ENCODE measurements at regions not wholly inside any gene's neighbourhood (a gene's known extent, or its start where the extent isn't known, plus 50 kb on each side); places are given as distances from the start of the nearest gene placed in this dataset.

GRCh38 chr12:86627001-86627400, 370.8 kb upstream of the MGAT4C start:
- Mint-ChIP-seq H3K27ac (no peak overlapping the region), H3K4me1 (ENCODE audit: low read depth) (no peaks in the 10 kb centered on the region), H3K9me3 (peaks cover 15% of the 10 kb centered on the region), H3K36me3 (ENCODE audit: low read depth) (no peaks in the 10 kb centered on the region), H3K4me3 (no peak overlapping the region), H3K27me3 (no peaks in the 10 kb centered on the region)
- Histone ChIP-seq H3K4me3 (ENCODE audit: low read length) (no peak overlapping the region), H3K27ac (ENCODE audit: low read depth in 1 of 2, low read length in 2 of 2) (no peak overlapping the region), H3K4me1 (ENCODE audit: insufficient read depth, low read length) (no peaks in the 10 kb centered on the region), H3K27me3 (ENCODE audit: control insufficient read depth in 1 of 2, insufficient read depth in 2 of 2, low read length in 2 of 2) (no peaks in the 10 kb centered on the region), H3K9me3 (ENCODE audit: control insufficient read depth in 1 of 2, insufficient read depth in 1 of 2, low read length in 2 of 2) (peaks cover 0 to 7% of the 10 kb centered on the region in 2 experiments), H3K36me3 (ENCODE audit: insufficient read depth, low read length) (no peaks in the 10 kb centered on the region)
- CTCF ChIA-PET, result no interaction called here
- intact Hi-C loops (cut with DNase I, micrococcal nuclease), result no loop called here
- TF ChIP-seq CTCF (IDR thresholded peaks at IDR 0.05), result no peak
- ATAC-seq (ENCODE audit: poor library complexity), result no peak
- no peak for DNase-seq
- POLR2A ChIA-PET, result no interaction called here

GRCh38 chr12:86623267-86623666, 367.1 kb upstream of the MGAT4C start:
- Mint-ChIP-seq H3K4me1 (ENCODE audit: low read depth) (no peaks in the 10 kb centered on the region), H3K27me3 (no peaks in the 10 kb centered on the region), H3K27ac (no peak overlapping the region), H3K9me3 (peaks cover 15% of the 10 kb centered on the region), H3K4me3 (no peak overlapping the region), H3K36me3 (ENCODE audit: low read depth) (no peaks in the 10 kb centered on the region)
- ChIA-PET CTCF (no interaction called here), POLR2A (no interaction called here)
- no peak for TF ChIP-seq CTCF (IDR thresholded peaks at IDR 0.05)
- Histone ChIP-seq H3K27ac (ENCODE audit: low read depth in 1 of 2, low read length in 2 of 2) (no peak overlapping the region), H3K4me1 (ENCODE audit: insufficient read depth, low read length) (no peaks in the 10 kb centered on the region), H3K9me3 (ENCODE audit: control insufficient read depth in 1 of 2, insufficient read depth in 1 of 2, low read length in 2 of 2) (peaks cover 0 to 7% of the 10 kb centered on the region in 2 experiments), H3K27me3 (ENCODE audit: control insufficient read depth in 1 of 2, insufficient read depth in 2 of 2, low read length in 2 of 2) (no peaks in the 10 kb centered on the region), H3K36me3 (ENCODE audit: insufficient read depth, low read length) (no peaks in the 10 kb centered on the region), H3K4me3 (ENCODE audit: low read length) (no peak overlapping the region)
- ATAC-seq (ENCODE audit: poor library complexity), result no peak
- DNase-seq, result no peak
- intact Hi-C loops (cut with DNase I, micrococcal nuclease), result no loop called here

GRCh38 chr12:86621957-86622356, 365.8 kb upstream of the MGAT4C start:
- Mint-ChIP-seq H3K4me3 (no peak overlapping the region), H3K36me3 (ENCODE audit: low read depth) (no peaks in the 10 kb centered on the region)
- CTCF ChIA-PET, result no interaction called here

More at GRCh38 chr12:86621957-86622356, 365.8 kb upstream of the MGAT4C start:
- Mint-ChIP-seq H3K4me1 (ENCODE audit: low read depth) (no peaks in the 10 kb centered on the region), H3K9me3 (peaks cover 16% of the 10 kb centered on the region), H3K27ac (no peak overlapping the region), H3K27me3 (no peaks in the 10 kb centered on the region)
- H3K4me3 ChIP-seq (ENCODE audit: low read length), result no peak overlapping the region
- H3K36me3 ChIP-seq (ENCODE audit: insufficient read depth, low read length), result no peaks in the 10 kb centered on the region
- no peak overlapping the region for H3K27ac ChIP-seq (ENCODE audit: low read depth in 1 of 2, low read length in 2 of 2)
- no peaks in the 10 kb centered on the region for H3K27me3 ChIP-seq (ENCODE audit: control insufficient read depth in 1 of 2, insufficient read depth in 2 of 2, low read length in 2 of 2)
- H3K9me3 ChIP-seq (ENCODE audit: control insufficient read depth in 1 of 2, insufficient read depth in 1 of 2, low read length in 2 of 2), result peaks cover 0 to 4% of the 10 kb centered on the region in 2 experiments
- POLR2A ChIA-PET, result no interaction called here
- no peaks in the 10 kb centered on the region for H3K4me1 ChIP-seq (ENCODE audit: insufficient read depth, low read length)
- TF ChIP-seq CTCF (IDR thresholded peaks at IDR 0.05), result no peak
- ATAC-seq (ENCODE audit: poor library complexity), result no peak
- DNase-seq, result no peak
- intact Hi-C loops (cut with DNase I, micrococcal nuclease), result no loop called here

Measured in CD4-positive, alpha-beta T cell (primary cell).